NCI-H345 treated with DMSO at 0.1 percent for 48 hours (cell line): ENCODE measurements at regions not wholly inside any gene's neighbourhood (a gene's known extent, or its start where the extent isn't known, plus 50 kb on each side); places are given as distances from the start of the nearest gene placed in this dataset.

Source experiments
- DNase-seq: peaks from one replicate; lab custom pipeline; 2025; ENCODE audit not compliant: unreplicated experiment; lab: John Stamatoyannopoulos, UW

DNA sequence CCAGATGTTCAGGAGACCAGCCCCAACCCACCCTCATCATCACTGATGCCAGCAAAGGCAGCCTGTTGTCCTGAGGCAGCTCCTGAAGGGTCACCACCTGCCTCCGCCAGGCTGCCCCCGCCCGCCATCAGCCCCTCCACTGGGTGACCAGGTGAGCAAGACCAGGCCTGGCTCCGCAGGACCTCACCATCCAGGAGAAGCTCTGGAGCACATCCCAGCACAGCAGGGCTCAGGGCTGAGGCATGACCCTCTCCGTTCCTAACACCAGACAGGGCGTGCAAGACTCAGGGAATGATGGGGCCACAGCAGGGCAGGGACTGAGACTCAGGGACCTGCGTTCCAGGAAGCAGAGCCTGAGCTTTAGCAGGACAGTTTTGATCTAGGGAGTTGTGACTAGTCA lies 218.8 kb upstream of the RAB6C start:
- no peak for DNase-seq

- no peak for DNase-seq
These were observed 217.9 kb upstream of the RAB6C start for GRCh38 chr2:129761569-129762021.

DNA sequence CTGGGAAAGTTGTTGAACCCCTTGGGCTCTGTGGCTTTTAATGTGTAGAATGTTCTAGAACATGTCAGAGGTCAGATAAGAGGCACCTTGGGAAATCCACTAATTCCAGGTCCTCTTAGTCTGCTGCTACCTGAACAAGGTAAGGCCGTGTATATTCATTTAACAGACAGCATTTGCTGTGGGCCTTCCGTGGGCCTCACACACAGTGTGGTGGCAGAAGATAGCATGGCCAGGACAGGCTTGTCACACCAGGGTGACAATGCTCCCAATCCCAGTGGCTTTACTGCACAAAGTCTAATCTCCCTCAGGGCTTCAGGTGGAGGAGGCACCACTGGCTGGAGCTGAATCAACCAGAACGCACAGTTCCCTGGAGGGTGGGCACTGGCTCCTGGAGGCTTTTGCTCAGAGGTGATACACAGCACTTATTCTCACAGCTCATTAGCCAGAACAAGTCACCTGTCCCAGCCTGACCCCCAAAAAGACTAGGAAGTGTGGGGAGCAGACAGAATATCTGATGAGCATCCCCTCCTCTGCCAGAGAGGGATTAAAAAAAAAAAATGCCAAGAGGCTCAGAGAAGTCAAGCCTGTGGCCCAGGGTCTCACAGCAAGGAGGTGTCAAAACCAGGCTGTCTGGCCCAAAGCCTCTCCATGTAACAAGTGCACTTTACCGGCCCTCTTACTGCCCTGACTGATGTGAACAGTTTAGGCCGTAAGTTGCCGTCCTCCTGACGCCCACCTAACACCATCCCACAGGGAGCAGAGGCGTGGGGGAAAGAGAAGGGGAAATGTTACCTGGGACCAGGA lies 216.9 kb upstream of the RAB6C start:
- no peak for DNase-seq

GRCh38 chr2:129763190-129763846 lies 216.1 kb upstream of the RAB6C start:
- no peak for DNase-seq

DNA sequence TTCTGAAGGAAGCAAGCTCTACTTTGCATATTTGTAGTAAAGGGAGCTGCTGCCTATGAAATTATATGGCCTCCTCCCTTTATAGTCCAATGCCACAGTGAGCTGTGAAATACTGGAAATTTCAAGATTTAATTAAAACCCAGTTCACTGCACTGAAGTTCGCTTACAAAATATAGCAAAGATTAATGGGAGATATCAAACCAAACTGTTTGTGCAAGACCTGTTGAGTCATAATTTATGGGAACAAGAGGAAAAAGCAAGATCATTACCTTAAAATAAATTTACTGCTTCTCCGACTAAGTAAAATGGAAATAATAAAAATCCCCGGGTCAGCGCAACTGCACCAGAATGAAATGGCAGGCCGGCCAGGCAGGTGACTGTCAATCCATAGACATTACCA lies 215.5 kb upstream of the RAB6C start:
- no peak for DNase-seq

DNA sequence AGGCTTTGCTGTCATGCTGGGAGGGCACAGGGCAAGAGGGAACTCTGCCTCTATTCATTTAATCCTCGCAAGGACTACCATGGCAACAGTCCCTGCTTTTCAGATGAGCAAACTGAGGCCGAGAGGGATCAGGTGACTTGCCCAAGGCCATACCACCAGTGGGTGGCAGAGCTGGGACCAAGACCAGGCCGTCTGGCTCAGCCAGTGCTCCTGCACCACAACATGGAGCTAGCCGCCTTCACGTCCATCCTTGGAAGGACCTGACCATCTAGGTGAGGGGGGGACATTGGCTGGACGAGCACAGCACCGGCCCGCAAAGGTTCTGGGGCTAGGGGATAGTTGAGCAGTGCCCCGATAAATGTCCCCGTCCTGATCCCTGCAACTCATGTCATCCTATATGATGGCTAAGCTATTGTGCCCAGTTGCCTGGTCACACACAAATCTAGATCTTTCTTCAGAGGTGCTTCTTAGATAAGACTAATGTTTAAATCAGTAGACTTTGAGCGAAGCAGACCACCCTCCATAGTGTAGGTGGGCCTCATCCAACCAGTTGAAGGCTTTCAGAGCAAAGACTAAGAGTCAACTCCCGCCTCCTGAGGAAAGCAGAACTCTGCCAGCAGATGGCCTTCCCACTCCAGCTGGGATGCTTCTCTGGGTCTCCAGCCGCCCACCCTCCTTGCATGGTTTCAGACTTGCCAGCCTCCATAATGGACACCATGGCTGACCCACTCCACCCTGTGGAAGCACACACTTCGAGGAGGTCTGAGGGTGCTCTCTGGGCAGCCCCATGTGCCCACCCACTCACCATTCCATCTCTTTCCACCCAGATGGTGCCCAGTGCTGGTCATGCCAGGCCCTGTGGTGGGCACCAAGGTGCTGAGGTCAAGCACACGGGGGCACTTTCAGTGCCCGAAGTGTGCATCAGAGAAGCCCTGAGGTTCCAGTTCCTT lies 214.8 kb upstream of the RAB6C start:
- DNase-seq, result no peak

- no peak for DNase-seq
These were observed 214.2 kb upstream of the RAB6C start for GRCh38 chr2:129765326-129765677.

GRCh38 chr2:129765678-129766351 lies 213.7 kb upstream of the RAB6C start:
- no peak for DNase-seq

DNA sequence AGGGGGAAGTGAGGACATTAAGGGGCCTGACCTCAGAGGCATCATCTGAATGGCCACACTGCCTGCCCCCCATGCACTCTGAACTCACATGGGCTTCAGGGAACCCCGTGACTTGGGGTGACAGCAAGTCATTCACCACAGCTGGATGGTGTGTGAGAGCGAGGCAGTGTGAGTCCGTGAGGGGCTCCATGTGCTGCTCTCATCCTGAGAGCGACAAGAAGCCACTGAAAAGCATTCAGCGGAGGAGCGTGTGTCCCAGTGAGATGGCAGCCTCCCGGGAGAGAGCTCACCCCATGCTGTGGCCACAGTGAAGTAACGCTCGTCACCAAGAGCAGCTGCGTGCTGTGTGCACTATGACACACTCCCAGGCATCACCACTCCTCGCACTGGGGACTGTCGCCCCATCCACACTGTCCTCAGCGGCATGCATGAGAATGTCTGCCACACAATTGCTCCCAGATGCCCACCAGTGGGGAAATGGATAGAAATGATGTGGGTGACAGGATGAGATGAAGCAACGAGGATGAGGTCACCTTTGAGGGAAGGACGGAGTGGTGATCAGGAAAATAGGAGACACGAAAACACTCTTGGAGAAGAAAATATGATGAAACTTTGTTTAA lies 213.0 kb upstream of the RAB6C start:
- no peak for DNase-seq

- DNase-seq, result no peak
These were observed 212.0 kb upstream of the RAB6C start for GRCh38 chr2:129767346-129768035.

- DNase-seq, result no peak
These were observed 211.5 kb upstream of the RAB6C start for GRCh38 chr2:129768036-129768386.

DNA sequence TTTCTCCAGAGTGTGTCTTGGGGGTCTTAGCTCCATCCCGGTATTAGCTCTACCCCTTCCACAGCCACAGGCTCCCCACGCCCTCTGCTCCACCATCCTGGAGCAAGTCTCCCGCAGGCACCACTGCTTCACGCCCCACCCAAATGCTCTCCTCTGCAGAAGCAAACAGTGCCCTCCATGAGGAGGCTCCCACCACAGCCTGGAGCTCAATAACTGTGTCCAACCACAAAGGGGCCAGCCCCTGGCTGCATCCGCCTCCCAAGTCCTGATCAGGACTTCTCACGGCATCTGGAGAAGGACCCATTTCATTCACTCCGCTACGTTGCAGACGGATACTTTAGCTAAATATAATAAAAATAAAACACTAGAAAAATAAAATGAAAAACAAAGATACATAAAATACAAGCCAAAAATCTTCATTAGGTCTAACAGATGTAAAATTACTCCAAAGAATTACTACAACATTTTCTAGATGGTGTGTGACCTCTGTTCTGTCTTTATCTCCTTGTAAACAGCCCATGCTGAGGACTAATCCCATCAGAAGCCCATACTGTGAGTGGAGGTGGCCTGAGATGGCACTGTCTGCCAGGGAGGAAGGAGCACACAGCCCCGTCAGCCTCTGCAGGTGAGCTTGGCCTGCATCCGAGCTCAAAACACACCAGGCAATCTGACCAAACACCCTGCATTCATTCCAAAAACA lies 210.8 kb upstream of the RAB6C start:
- no peak for DNase-seq

DNA sequence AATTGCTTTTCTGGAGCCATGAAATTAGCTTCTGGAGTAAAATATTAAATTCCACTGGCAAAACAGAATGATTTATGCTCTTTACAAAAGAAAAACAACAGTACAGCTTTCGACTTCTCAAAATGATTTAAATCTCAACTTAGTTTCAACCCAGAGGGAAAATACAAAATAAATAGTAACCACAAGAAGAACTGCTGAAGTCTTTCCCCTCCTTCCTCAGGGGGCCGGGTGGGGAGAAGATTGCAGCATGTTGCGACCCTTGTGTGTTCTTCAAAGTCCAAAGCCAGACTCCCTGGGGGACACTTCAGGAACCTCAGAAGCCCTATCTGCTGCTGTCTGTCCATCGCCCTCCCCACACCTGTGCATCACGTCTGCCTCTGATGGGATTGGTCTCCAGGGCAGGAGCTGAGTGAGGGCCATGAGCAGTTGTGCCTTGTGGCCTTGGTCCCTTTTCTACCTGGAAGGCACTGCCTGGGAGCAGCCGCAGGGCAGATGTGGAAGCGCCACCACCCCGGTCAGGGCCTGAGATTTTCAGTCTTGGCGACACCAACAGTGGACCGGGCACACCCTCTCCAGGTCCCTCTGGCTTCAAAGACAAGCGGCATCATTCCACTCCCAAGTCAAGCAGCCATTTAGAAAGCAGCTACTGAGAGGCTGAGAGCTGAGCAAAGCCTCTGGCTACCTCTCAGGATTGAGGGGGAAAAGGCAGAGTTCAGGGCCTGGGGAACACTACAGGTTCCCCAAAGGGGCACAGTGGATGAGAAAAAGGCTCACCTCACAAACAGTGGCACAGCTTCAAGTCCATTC lies 210.1 kb upstream of the RAB6C start:
- DNase-seq, result no peak

- DNase-seq, result no peak
These were observed 207.9 kb upstream of the RAB6C start for GRCh38 chr2:129771418-129772189.

GRCh38 chr2:129772190-129772579 lies 207.3 kb upstream of the RAB6C start:
- no peak for DNase-seq

DNA sequence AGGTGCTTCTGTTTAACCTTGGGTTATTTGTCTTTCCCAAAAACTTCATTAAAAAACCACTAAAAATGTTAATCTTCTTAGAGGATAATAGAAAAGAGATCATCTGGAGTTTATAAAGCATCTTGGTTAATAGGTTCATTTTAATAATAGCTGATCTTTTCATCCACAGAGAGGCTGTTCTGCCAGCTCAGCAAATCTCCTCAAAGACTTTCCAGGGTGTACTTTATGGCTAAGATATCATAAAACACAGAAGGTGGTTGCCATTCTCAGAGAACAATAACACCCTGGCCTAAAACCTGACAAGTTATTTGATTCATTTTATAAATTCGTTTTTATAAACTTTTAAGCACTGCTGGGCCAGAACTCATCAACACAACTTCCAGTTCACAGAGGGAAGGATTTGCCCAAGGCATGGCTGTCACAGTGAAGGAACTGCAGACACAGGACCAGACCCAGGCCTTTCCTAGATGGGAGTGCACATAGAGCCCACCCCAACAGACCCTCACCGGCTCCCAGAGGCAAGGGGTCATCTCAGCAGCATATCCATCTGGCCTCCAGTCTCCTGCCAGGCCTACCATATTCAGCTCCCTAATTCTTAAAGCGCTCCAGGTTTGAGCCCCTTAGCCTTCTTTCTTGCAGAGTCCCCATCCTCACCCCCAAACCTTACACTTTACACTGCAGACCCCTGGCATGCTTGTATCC lies 203.4 kb upstream of the RAB6C start:
- DNase-seq, result no peak

- DNase-seq, result no peak
These were observed 202.3 kb upstream of the RAB6C start for GRCh38 chr2:129777146-129777545.
